CD4-positive, alpha-beta T cell (primary cell): ENCODE measurements at regions not wholly inside any gene's neighbourhood (a gene's known extent, or its start where the extent isn't known, plus 50 kb on each side); places are given as distances from the start of the nearest gene placed in this dataset.

Source experiments
- ATAC-seq: fragments of 200-7000 bp; cut with Tn5 transposase; one replicate; pipeline ENCODE4 v1.10.0; 2022; ENCODE audit warnings: mild to moderate bottlenecking; ENCODE audit not compliant: poor library complexity
- CTCF ChIA-PET: fragments of 350-600 bp; sonication (Branson Sonifier 250); formaldehyde crosslinking; loops from one replicate; lab custom pipeline; 2021; ENCODE audit warnings: antibody characterized with exemption, inconsistent platforms; lab: Charles Lee
- POLR2A ChIA-PET: fragments of 350-600 bp; sonication (Branson Sonifier 250); formaldehyde crosslinking; loops from one replicate; lab custom pipeline; 2021; ENCODE audit warnings: antibody characterized with exemption, inconsistent platforms; lab: Charles Lee
- DNase-seq, 14 experiments: peaks; one replicate each; pipeline ENCODE4 v3.0.0-alpha.2; 2013 to 2020; ENCODE audit warnings: mixed read lengths in 2 of 14
- H3K27ac ChIP-seq, 2 donors: one replicate each; pipeline versions ENCODE4 v1.5.1 to v1.7.0; 2013; ENCODE audit warnings: low read length in 2 of 2, low read depth in 1 of 2, mild to moderate bottlenecking in 1 of 2
- H3K27me3 ChIP-seq, 2 experiments: 1 replicate in 1 of 2; 2 replicates in 1 of 2; pipeline versions ENCODE4 v1.6.1 to v1.7.0; 2013; ENCODE audit warnings: low read length in 2 of 2, control low read depth in 1 of 2, mild to moderate bottlenecking in 1 of 2, moderate library complexity in 1 of 2; ENCODE audit not compliant: insufficient read depth in 2 of 2, control insufficient read depth in 1 of 2
- H3K36me3 ChIP-seq: one replicate; pipeline ENCODE4 v1.6.1; 2013; ENCODE audit warnings: low read length, control low read depth; ENCODE audit not compliant: insufficient read depth
- H3K4me1 ChIP-seq: one replicate; pipeline ENCODE4 v1.6.1; 2013; ENCODE audit warnings: low read length, control low read depth; ENCODE audit not compliant: insufficient read depth
- H3K4me3 ChIP-seq: one replicate; pipeline ENCODE4 v1.5.1; 2013; ENCODE audit warnings: mild to moderate bottlenecking, low read length, moderate library complexity
- H3K9me3 ChIP-seq, 2 experiments: 1 replicate in 1 of 2; 2 replicates in 1 of 2; pipeline versions ENCODE4 v1.6.1 to v1.7.0; 2013; ENCODE audit warnings: low read length in 2 of 2, mild to moderate bottlenecking in 2 of 2, control low read depth in 1 of 2, moderate library complexity in 1 of 2; ENCODE audit not compliant: control insufficient read depth in 1 of 2, insufficient read depth in 1 of 2
- H3K27ac Mint-ChIP-seq: one replicate; pipeline ENCODE4 v1.8.0; 2020; ENCODE audit warnings: mixed read lengths
- H3K27me3 Mint-ChIP-seq: one replicate; pipeline ENCODE4 v1.8.0; 2021; ENCODE audit warnings: mixed read lengths
- H3K36me3 Mint-ChIP-seq: one replicate; pipeline ENCODE4 v1.8.0; 2021; ENCODE audit warnings: low read depth, mixed read lengths
- H3K4me1 Mint-ChIP-seq: one replicate; pipeline ENCODE4 v1.8.0; 2021; ENCODE audit warnings: low read depth, mixed read lengths
- H3K4me3 Mint-ChIP-seq: one replicate; pipeline ENCODE4 v1.8.0; 2020; ENCODE audit warnings: mild to moderate bottlenecking, mixed read lengths
- H3K9me3 Mint-ChIP-seq: one replicate; pipeline ENCODE4 v1.8.0; 2020; ENCODE audit warnings: mixed read lengths
- intact Hi-C, 2 experiments: fragments of 100-400 bp; cut with DNase I in 1 of 2; cut with micrococcal nuclease in 1 of 2; formaldehyde crosslinking; loops; one replicate each; pipeline versions ENCODE4 v1.15.1 to v1.9.0; 2023 to 2025; cut with DNase I, micrococcal nuclease
- TF ChIP-seq, protein P1 (sequence below): fragments of 200-600 bp; IDR thresholded peaks from one replicate; pipeline ENCODE4 v1.8.0; 2022; ENCODE audit warnings: antibody characterized with exemption, mild to moderate bottlenecking

DNA sequence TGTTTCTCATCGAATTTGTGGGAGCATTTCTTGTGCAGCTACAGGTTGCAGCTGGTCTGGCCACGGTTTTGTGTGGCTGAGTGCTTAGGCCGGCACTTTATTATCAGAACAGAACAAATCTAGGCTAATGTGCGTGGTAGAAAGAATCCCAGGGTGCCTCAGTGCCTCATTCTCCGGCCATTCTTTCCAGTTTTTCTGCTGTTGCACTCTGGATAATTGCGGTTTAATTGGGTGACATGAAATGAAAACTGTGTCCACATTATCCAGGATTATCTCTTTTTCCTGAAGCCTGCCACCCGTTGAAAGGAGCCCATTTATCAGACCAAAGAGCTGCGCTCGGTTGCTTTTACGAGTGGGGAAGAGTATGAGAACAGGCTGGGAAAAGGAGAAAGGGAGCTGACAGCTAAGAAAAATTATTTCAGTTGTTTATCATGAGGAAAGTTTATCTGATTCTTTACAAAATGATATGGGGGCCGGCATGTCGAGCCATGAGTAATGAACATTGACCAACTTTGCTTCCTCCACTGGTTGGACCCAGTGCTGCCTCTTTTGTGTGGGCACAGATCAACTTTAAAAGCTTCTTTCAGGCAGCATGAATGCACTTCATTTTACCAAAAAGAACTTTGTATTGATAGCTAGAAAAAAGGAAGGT lies 117.0 kb upstream of the SOX21 start:
- no peaks in the 10 kb centered on the region for H3K27me3 ChIP-seq
- Mint-ChIP-seq H3K36me3 (no peaks in the 10 kb centered on the region), H3K27me3 (peaks cover 24% of the 10 kb centered on the region), H3K4me1 (no peaks in the 10 kb centered on the region), H3K9me3 (no peaks in the 10 kb centered on the region), H3K4me3 (no peak overlapping the region), H3K27ac (no peak overlapping the region)
- DNase-seq, result no peak
- intact Hi-C loops, result no loop called here
- ChIA-PET CTCF (no interaction called here), POLR2A (no interaction called here)
- no peak overlapping the region for H3K27ac ChIP-seq
- no peak for ATAC-seq
- no peak overlapping the region for H3K4me3 ChIP-seq
- peaks cover 0 to 5% of the 10 kb centered on the region in 2 experiments for H3K9me3 ChIP-seq
- H3K4me1 ChIP-seq, result no peaks in the 10 kb centered on the region
- TF ChIP-seq, protein P1, sequence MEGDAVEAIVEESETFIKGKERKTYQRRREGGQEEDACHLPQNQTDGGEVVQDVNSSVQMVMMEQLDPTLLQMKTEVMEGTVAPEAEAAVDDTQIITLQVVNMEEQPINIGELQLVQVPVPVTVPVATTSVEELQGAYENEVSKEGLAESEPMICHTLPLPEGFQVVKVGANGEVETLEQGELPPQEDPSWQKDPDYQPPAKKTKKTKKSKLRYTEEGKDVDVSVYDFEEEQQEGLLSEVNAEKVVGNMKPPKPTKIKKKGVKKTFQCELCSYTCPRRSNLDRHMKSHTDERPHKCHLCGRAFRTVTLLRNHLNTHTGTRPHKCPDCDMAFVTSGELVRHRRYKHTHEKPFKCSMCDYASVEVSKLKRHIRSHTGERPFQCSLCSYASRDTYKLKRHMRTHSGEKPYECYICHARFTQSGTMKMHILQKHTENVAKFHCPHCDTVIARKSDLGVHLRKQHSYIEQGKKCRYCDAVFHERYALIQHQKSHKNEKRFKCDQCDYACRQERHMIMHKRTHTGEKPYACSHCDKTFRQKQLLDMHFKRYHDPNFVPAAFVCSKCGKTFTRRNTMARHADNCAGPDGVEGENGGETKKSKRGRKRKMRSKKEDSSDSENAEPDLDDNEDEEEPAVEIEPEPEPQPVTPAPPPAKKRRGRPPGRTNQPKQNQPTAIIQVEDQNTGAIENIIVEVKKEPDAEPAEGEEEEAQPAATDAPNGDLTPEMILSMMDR, result no peak
- H3K36me3 ChIP-seq, result no peaks in the 10 kb centered on the region

DNA sequence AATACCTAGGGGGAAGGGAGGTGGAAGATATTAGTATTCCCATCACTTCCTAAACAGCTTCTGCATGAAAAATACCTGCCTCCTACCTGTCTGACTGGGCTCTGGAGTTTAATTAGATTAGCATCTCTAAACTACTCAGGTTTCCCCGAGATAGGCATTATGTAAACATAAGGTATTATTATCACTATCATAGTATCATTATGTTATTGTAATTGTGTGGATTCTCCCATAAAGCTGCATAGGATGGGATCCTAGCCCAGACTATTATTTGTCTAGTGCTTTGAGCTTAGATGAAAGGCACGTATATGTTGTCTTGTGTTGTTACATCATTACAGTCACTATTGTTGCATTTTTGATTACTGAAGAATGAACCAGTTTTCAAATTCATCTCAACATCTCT lies 115.2 kb upstream of the SOX21 start:
- Histone ChIP-seq H3K4me1 (no peaks in the 10 kb centered on the region), H3K27ac (no peak overlapping the region), H3K36me3 (no peaks in the 10 kb centered on the region), H3K4me3 (no peak overlapping the region), H3K27me3 (no peaks in the 10 kb centered on the region), H3K9me3 (no peaks in the 10 kb centered on the region)
- ATAC-seq (no peak), DNase-seq (no peak)
- Mint-ChIP-seq H3K4me1 (no peaks in the 10 kb centered on the region), H3K27me3 (peaks cover 16% of the 10 kb centered on the region), H3K36me3 (no peaks in the 10 kb centered on the region), H3K27ac (no peak overlapping the region), H3K4me3 (no peak overlapping the region), H3K9me3 (no peaks in the 10 kb centered on the region)
- POLR2A ChIA-PET, result no interaction called here
- TF ChIP-seq, protein P1, result no peak
- intact Hi-C loops, result no loop called here
- CTCF ChIA-PET, result no interaction called here

DNA sequence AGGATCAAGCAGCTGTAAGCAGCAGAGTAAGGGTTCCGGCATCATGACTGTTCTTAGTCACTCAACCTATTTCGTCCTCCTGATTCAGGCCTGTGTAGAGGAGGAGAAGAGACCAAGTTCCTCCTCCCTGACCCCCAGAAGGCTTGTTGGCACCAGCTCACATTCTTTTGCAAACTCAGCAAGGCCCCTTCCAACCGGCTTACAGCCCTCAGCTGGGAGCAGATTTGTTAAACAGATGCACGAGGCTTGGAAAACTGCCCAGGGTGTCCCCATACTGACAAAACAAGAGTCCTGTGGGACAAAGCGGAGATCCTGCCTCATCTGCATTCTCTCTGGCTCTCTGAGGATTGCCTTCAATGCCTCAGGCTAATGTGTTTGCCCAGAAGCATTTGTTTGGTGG lies 113.2 kb upstream of the SOX21 start:
- Mint-ChIP-seq H3K4me1 (no peaks in the 10 kb centered on the region), H3K4me3 (no peak overlapping the region), H3K27me3 (peaks cover 13% of the 10 kb centered on the region), H3K9me3 (no peaks in the 10 kb centered on the region), H3K36me3 (no peaks in the 10 kb centered on the region), H3K27ac (no peak overlapping the region)
- intact Hi-C loops, result no loop called here
- no peak for ATAC-seq
- CTCF ChIA-PET, result no interaction called here
- Histone ChIP-seq H3K4me1 (no peaks in the 10 kb centered on the region), H3K27ac (no peak overlapping the region), H3K36me3 (no peaks in the 10 kb centered on the region), H3K27me3 (no peaks in the 10 kb centered on the region), H3K4me3 (no peak overlapping the region), H3K9me3 (no peaks in the 10 kb centered on the region)
- POLR2A ChIA-PET, result no interaction called here
- no peak for DNase-seq
- TF ChIP-seq, protein P1, result no peak
